ENCODE measurements at regions not wholly inside any gene's neighbourhood (a gene's known extent, or its start where the extent isn't known, plus 50 kb on each side); places are given as distances from the start of the nearest gene placed in this dataset.

GRCh38 chr4:54556587-54556986 is 101.2 kb upstream of the KIT start:
- H3K4me3 ChIP-seq (ENCODE audit: low read depth, low read length), result no peak overlapping the region
- no peak for TF ChIP-seq CTCF (conservative IDR thresholded peaks at IDR 0.05; ENCODE audit: low read depth, low read length)
- DNase-seq (ENCODE audit: low read depth), result no peak

DNA sequence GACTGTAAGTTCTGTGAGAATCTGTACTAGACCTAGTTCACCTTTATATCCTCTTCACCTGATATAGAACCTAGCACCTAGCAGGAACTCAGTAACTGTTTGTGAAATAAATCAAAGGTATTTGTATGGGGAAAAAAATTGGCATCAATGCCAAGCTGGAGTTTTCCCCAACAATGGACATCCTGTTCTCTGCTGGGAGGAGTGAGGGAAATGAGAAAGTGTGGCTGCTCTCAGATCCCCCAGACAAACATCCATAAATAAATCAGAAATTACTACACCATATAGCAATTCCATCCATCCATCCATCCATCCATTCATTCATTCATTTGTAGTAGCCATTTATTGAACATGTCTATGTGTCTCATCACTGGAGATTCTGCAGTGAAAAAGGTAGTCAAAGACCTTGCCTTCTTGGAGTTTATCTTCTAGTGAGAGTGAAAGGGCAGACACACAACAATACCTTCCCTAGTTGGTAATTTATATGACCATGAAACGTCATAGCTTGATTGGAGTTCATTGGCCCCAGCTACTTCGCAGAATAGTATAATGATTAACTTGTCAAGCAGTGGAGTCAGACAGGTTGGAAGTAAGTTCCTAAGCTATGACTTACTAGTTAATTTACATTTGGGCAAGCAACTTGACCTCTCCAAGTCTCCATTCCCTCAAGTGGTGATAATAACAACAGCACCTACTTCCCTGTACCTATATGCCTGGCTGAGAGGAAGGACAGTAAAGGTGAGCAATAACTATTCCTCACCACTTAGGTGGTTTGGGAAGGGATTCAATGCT is 98.7 kb upstream of the KIT start:
- no peak overlapping the region for H3K4me3 ChIP-seq (ENCODE audit: low read depth, low read length)
- peak; percentile 87 for DNase-seq (ENCODE audit: low read depth)
- peak; percentile 23 for TF ChIP-seq CTCF (conservative IDR thresholded peaks at IDR 0.05; ENCODE audit: low read depth, low read length)

DNA sequence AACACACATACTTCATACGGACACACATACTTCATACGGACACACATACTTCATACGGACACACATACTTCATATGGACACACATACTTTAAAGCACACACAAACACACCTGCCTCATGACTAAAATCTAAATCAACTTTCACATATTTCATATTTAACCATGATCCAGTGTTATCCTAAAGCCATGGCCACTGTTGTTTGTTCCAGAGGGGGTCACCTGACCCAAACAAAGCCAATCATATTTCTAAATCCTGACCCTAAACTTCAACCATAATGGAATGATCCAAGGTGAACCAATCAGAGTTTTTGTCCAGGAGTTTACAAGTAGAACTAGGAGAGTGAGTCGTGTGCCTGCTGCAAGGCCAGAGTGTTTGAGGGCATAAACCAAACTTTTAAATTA is 97.2 kb upstream of the KIT start:
- DNase-seq (ENCODE audit: low read depth), result no peak
- no peak for TF ChIP-seq CTCF (conservative IDR thresholded peaks at IDR 0.05; ENCODE audit: low read depth, low read length)
- H3K4me3 ChIP-seq (ENCODE audit: low read depth, low read length), result no peak overlapping the region

GRCh38 chr4:54561940-54562339 is 95.8 kb upstream of the KIT start:
- DNase-seq (ENCODE audit: low read depth), result no peak
- no peak overlapping the region for H3K4me3 ChIP-seq (ENCODE audit: low read depth, low read length)
- no peak for TF ChIP-seq CTCF (conservative IDR thresholded peaks at IDR 0.05; ENCODE audit: low read depth, low read length)

DNA sequence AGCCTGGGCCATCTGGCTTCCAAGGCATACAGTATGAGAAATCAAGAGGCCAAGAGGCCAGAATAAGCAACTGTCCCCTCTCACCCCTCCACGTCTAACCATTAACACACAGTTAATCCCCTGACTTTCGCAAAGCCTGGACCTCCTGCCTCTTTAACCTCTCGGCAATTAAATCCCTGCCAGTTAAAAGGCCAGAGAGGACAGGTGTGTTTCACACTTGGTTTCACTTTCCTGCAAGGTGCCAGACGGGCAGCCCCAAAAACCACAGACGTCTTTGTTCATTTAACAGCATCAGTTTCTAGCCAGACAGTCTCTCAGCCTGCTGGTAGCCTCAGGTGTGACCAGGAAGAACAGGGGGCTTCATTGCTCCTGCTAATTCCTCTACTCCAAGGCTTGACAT is 91.1 kb upstream of the KIT start:
- no peak for DNase-seq (ENCODE audit: low read depth)
- no peak overlapping the region for H3K4me3 ChIP-seq (ENCODE audit: low read depth, low read length)
- TF ChIP-seq CTCF (conservative IDR thresholded peaks at IDR 0.05; ENCODE audit: low read depth, low read length), result no peak

DNA sequence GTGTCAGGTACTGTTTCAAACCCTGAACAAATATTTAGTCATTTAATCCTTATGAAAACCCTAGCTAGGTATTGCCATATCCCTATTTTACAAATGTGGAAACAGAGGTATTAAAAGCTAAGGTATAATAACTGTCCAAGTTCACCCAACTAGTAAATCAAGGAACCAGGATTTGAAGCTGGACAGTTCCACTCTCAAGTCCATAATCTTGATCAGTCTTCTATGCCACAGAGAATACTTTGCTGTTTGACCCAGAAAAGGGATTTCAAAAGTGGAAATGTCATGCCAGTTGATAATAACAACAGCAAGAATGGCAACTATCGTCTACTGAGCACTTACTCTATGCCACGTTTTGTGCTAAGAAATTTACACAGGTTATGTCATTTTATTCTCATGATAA is 90.4 kb upstream of the KIT start:
- no peak for DNase-seq (ENCODE audit: low read depth)
- TF ChIP-seq CTCF (conservative IDR thresholded peaks at IDR 0.05; ENCODE audit: low read depth, low read length), result no peak
- no peak overlapping the region for H3K4me3 ChIP-seq (ENCODE audit: low read depth, low read length)

- DNase-seq (ENCODE audit: low read depth), result peak; percentile 61
- no peak for TF ChIP-seq CTCF (conservative IDR thresholded peaks at IDR 0.05; ENCODE audit: low read depth, low read length)
- no peak overlapping the region for H3K4me3 ChIP-seq (ENCODE audit: low read depth, low read length)
These were observed 89.6 kb upstream of the KIT start for GRCh38 chr4:54568184-54568583.
